ENCODE measurements at regions not wholly inside any gene's neighbourhood (a gene's known extent, or its start where the extent isn't known, plus 50 kb on each side); places are given as distances from the start of the nearest gene placed in this dataset.

- Histone ChIP-seq H3K36me3 (replicated peaks in 1 of 2) (no peaks in the 10 kb centered on the region), H3K4me3 (no peak overlapping the region), H3K27ac (no peak overlapping the region), H3K27me3 (no peaks in the 10 kb centered on the region), H3K4me1 (replicated peaks in 1 of 2) (no peaks in the 10 kb centered on the region), H3K9me3 (replicated peaks in 1 of 3) (no peaks in the 10 kb centered on the region)
- TF ChIP-seq POLR2A (IDR thresholded peaks at IDR 0.05) (no peak), CTCF (IDR thresholded peaks at IDR 0.05) (no peak)
- WGBS, 4 donors: 80 to 90% (median 85%) methylated on average over 2 of the region's 2 CpGs
- intact Hi-C loops (cut with DNase I): no loop called here
- DNase-seq: no peak
Measured at GRCh38 chr4:43525646-43526045, 633.1 kb downstream of the GRXCR1 start.

GRCh38 chr4:43547561-43547960, 655.0 kb downstream of the GRXCR1 start:
- H3K27me3 ChIP-seq: no peaks in the 10 kb centered on the region
- 44 to 73% (median 47%) methylated on average over 1 of the region's 1 CpG for WGBS, 4 donors
- intact Hi-C loops (cut with DNase I): no loop called here
- no peaks in the 10 kb centered on the region for H3K9me3 ChIP-seq (replicated peaks in 1 of 3)
- no peak for TF ChIP-seq CTCF (IDR thresholded peaks at IDR 0.05)
- no peak for TF ChIP-seq POLR2A (IDR thresholded peaks at IDR 0.05)
- H3K4me3 ChIP-seq: no peak overlapping the region
- no peak for DNase-seq
- H3K4me1 ChIP-seq (replicated peaks in 1 of 2): no peaks in the 10 kb centered on the region
- no peak overlapping the region for H3K27ac ChIP-seq
- H3K36me3 ChIP-seq (replicated peaks in 1 of 2): no peaks in the 10 kb centered on the region

- H3K36me3 ChIP-seq (replicated peaks in 1 of 2): no peaks in the 10 kb centered on the region
- no peaks in the 10 kb centered on the region for H3K27me3 ChIP-seq
- WGBS, 4 donors: 86 to 91% (median 87%) methylated on average over 10 to 24 of the region's 24 CpGs
- DNase-seq: no peak
- no peak overlapping the region for H3K27ac ChIP-seq
- TF ChIP-seq POLR2A (IDR thresholded peaks at IDR 0.05): no peak
- no peaks in the 10 kb centered on the region for H3K4me1 ChIP-seq (replicated peaks in 1 of 2)
- intact Hi-C loops (cut with DNase I): no loop called here
- no peaks in the 10 kb centered on the region for H3K9me3 ChIP-seq (replicated peaks in 1 of 3)
- H3K4me3 ChIP-seq: no peak overlapping the region
Measured at GRCh38 chr4:43550981-43551627, 658.6 kb downstream of the GRXCR1 start.

GRCh38 chr4:43556262-43556661, 663.7 kb downstream of the GRXCR1 start:
- DNase-seq: no peak
- H3K27ac ChIP-seq: no peak overlapping the region
- intact Hi-C loops (cut with DNase I): no loop called here
- no peaks in the 10 kb centered on the region for H3K9me3 ChIP-seq (replicated peaks in 1 of 3)
- no peak for TF ChIP-seq POLR2A (IDR thresholded peaks at IDR 0.05)
- TF ChIP-seq CTCF (IDR thresholded peaks at IDR 0.05): no peak
- 72 to 95% (median 90%) methylated on average over 1 of the region's 1 CpG for WGBS, 4 donors
- H3K4me3 ChIP-seq: no peak overlapping the region
- no peaks in the 10 kb centered on the region for H3K4me1 ChIP-seq (replicated peaks in 1 of 2)
- H3K36me3 ChIP-seq (replicated peaks in 1 of 2): no peaks in the 10 kb centered on the region
- H3K27me3 ChIP-seq: no peaks in the 10 kb centered on the region

GRCh38 chr4:43560047-43560446, 667.5 kb downstream of the GRXCR1 start:
- Histone ChIP-seq H3K9me3 (replicated peaks in 1 of 3) (no peaks in the 10 kb centered on the region), H3K36me3 (replicated peaks in 1 of 2) (no peaks in the 10 kb centered on the region), H3K27ac (no peak overlapping the region), H3K27me3 (no peaks in the 10 kb centered on the region), H3K4me1 (replicated peaks in 1 of 2) (no peaks in the 10 kb centered on the region), H3K4me3 (no peak overlapping the region)
- WGBS, 4 donors: 78 to 97% (median 92%) methylated on average over 1 of the region's 1 CpG
- DNase-seq: no peak
- TF ChIP-seq CTCF (IDR thresholded peaks at IDR 0.05): no peak
- no peak for TF ChIP-seq POLR2A (IDR thresholded peaks at IDR 0.05)
- intact Hi-C loops (cut with DNase I): no loop called here

Data from adrenal gland (tissue), 9 donors.